Stimulated activated CD8-positive, alpha-beta memory T cell treated with anti-CD3 and anti-CD28 coated beads, Interleukin-4, amount 100 ng/mL, for 24 hours (primary cell): ENCODE measurements at regions not wholly inside any gene's neighbourhood (a gene's known extent, or its start where the extent isn't known, plus 50 kb on each side); places are given as distances from the start of the nearest gene placed in this dataset.

Source experiments
- DNase-seq: peaks from one replicate; pipeline ENCODE4 v3.0.0-alpha.2; 2020; ENCODE audit warnings: low read depth

DNA sequence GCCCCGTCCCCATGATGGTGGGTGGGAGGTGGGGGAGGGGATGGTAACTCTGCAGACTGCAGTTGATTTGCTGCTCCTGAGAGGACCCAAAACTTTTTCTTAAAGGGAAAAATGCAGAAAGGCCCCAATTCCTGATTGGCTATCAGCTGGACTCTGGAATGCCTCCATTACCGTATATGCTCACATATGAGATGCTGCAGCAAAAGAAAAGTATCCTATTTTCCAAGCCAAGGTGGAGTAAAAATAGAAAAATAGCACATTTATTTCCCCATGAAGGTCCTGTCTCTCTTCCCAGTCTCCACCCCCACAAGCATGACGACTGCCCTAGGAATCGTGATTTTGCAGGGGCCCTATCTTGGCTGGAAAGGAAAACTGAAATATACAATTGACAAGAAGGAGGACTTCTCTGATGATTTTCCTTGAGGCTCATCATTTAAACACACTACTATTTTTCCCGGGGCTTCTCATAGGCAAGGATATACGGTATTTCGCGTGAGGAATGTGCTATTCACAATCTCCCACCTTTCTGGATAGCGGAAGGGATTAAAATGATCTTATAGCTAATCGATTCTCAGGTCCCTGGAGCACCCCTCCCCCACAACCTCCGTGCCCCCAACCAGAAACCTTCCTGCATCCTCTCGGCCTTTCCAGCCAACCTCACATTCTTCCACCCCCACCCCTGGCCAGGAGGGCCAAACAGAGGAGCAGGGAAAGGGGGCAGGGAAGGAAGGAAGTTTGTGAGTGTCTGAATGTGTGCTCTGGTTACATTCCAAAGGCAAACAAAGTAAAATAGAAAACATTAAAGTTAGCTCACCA lies 138.9 kb upstream of the CCND2 start:
- no peak for DNase-seq

DNA sequence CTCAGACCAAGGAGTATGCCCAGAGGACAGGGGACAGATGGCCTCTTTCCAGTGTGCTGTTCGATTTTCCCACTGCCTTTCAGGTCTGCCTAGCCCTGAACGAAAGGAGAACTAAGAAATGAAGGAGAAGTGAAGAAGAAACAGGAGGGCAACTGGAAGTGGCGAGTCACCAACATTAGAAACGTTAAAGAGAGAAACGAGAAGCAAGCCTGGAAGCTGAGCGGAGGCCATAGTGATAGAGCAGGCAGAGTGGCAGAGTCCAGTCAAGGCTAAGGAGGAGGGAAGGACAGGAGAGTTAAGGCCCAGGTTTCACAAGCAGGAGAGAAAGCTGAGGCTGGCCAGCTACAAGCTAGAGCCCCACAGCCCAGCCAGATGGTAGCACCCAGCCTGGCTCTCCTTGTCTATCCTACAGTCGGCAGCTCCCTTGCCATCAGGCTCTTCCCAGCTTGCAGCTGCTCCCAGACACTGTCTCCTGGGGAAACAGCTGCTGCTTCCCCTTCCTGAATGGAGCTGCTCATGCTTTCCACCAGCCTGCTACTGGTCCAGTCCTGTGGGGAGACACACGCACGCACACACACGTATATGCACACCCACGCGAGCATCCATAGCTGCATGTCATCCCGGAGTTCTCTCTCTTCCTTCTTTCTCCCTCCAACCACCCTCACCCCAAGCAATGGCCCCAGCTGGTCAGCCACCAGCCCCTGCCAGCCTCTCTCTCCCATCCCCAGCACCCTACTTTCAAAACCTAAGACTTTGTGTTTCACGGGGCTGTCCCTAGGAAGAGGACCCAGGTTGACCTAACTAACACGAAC lies 139.7 kb upstream of the CCND2 start:
- DNase-seq, result no peak

DNA sequence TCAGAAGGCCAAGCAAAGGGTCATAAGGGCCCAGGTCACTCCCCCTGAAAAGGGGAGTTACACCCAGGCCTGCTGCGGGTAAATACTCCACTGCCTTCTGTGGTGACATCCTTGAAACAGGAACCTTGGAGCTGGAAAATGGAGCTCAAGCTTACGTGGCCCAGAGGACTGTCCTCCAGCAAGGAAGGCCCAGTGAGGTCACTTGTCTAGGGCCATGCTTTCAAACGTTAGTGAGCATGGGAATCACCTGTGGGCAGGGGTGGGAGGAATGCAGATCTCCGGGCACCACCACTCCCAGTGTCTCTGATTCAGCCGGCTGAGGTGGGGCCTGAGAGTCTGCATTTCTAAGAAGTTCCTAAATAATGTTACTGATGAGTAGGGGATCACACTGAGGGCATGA lies 140.5 kb upstream of the CCND2 start:
- DNase-seq, result no peak

DNA sequence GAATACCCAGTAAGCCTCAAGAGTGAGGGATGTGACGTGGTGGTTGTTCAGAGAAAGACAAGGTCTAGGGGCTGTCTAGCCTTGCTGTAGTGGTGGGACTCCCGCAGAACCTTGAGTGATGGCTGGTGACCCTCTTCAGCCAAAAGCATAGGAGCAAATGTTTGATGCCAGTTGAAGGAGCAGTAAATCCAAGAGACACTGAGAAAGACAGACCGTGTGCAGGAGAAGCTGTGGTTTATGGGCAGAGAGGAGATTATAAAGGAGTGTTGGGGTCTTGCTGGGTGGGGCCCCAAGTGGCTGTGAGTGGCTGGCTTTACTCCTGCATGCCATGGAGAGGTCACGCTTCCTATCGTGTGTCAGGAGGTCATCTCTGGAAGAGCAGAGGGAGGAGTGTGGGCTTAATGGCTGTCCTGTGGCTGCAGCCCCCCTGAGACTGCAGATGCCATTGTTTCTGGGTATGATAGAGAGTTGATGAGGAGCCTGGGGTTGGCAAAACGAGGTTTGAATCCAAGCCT lies 152.0 kb upstream of the CCND2 start:
- DNase-seq, result no peak

DNA sequence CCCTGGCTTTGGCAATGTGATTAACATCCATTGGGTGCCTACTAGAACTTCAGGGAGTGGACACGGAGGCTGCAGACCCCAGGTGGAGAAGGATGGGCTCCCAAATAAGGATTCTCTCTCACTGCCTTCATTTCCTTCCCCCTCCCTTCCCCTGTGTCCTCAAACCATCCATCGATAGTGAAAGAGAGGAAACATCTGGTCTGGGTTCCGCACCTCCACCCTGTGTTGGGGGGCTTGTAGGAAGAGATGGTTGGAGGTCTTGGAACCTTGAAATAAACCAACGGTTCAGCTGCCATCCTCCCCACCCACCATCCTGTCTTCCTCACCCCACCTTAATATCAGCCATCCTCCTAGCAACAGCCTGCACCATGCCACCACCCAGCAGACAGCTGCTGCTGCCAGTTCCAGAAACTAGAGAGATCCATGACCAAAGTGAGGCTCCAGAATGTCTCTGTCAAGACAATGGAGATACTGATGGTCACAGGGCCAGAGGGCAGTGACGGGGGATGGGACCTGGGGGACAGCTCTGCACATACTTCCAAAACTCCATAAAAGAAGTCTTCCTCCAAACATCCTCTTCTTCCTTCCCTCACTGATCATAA lies 153.1 kb upstream of the CCND2 start:
- no peak for DNase-seq

DNA sequence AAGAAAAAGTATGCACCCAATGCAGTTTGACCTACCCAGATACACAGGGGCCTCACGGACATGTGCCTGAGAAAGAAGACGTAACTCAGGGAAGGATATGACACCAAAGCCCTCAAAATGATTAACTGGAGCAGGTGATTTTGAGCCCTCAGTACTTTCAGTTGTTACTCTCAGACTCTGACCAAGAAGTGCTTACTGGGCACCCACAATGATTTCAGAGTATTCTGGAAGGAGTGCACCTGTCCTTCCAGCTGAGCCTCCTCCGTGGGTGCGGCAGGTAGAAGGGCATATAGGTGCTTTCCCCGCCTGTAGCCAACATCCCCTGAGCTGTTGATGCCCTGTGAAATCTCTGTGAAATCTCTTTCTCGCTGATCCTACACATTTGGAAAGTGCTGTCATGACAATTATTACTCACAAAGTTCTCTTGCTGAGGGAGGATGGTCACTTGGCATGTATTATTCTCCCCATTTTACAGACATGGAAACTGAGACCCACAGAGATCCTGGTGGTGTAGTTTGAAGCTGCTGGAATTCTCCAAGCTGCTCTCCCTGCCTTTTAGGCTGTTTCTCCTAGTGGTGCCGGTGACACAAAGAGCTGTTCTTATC lies 154.3 kb upstream of the CCND2 start:
- no peak for DNase-seq

DNA sequence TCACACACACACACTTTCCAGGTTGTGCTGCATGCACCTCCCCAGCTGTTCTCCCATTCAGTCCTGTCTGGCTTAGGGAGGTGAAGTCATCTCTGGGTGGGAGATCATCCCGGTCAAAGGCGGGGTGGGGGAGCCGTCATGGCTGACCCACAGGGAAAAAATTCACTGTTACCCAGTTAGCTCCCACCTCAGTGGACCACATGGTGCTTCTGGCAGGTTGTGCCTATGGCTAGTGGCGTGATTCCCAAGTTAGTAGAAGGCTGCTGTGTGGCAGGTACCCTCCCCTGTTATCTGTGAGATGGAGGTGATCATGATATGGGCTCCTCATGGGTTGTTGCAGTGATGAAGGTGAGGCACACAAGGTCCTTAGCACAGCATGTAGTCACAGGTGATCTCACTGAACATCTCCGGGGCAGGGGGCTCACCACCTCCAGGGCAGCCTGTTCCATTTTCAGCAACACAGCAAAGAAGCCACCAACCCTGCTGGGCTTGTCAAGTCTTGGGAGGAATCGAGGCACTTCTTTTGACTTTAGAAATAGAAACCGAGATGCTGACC lies 154.9 kb upstream of the CCND2 start:
- no peak for DNase-seq

DNA sequence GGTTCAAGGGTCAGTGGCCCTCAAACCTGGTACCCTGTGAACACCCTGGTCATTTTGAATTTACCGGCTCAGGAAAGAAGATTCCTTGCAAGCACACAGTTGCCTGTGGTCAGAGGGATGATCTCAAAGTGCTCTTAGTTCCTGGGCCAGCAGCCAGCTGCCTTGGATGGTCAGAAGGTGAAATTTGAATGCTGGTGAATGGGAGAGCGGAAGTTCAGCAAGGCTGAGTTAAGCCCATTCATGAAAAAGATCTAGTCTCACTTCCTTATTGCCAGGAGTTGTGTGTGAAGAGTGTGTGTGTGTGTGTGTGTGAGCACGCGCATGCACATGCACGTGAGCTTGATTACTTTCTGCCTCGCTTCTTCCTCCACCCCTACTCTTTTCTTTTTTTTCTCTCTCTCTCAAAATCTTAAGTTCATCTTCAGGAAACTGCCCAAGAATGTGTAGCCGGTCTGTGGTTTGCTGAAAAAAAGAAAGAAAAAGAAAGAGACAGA lies 155.5 kb upstream of the CCND2 start:
- no peak for DNase-seq

DNA sequence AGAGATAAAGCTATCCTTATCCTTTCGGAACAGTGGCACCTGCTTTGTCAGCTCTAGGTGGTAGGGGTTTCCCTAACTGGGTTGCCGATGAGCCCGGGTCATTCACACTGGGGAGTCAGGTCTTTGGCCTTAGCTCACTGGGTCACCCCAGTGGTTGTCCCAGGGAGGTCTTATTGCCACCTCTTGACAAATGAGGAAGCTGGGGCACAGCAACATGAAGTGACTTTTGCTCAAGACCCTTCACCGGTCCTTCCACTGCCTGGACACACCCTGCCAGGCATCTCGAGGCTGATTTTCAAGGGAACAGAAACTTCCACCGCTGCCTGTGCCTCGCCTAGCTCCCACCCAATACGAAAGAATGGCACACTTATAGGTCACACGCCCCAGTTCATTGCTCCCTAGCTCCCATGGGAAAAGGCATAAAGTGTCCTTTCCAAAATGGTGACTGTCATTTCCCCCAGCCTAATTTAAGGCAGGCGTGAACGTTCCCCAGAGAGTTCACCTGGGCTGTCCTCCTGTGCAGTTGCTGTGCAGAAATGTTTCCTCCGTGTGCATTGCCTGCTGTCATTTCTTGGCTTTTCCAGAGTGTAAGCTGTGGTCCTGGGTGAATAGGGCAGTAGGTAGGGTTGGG lies 156.1 kb upstream of the CCND2 start:
- no peak for DNase-seq

DNA sequence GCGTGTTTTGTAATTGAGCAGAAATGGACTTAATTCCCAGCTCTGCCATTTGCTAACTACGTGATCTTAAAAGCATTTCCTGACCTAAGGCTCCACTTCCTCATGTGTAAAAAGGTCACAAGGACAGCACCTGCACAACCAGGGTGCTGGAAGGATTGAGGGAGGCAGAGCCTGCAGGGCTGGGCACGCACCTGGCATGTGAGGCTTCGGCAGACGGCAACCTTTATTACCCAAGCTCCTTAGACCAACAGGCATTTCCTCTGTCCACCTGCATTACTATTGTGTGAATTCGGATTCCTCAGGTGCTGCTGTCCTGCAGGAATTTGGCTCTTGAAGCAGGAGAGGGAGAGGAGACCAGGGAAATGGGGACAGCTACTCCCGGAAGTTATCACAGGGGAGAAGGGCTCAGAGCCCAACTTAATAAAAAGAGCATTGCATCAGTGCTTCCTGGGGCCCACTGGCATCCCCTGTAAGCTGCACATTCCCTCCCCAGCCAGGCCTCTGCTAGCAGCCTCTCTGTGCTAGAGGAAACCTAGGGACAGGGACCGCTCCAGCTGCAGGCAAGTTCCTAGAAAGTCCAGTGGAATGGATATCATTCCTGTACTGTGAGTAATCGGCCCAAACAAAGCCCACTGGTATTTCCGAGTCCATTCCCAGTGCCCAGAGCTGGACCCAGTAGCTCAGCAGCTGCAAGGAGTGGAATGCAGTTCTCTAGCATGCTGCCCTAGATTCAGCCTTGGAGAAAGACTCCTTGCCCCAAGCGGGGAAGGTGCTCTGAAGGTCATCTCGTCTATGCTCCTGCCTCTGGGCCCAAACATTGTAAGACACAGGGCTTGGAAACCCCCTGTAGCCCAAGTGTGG lies 157.1 kb upstream of the CCND2 start:
- DNase-seq, result no peak

DNA sequence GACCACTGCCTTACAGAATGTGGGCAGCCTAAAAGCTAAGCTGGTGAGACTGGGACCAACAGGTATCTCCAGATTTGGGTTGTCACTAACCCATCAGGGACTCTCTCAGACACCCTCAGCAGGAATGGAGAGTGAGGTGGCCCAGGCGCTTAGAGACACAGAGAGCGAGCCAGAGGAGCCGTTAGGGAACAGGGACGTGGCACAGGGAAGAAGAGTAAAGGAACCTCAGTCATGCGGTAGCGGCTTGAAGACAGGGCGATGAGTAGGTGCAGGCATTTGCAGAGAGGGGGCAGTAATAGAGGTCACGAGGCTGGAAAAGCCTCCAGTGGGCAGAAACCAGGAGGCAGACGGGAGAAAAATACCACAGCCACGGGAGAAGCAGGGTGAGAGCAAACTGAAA lies 158.0 kb upstream of the CCND2 start:
- DNase-seq, result no peak

DNA sequence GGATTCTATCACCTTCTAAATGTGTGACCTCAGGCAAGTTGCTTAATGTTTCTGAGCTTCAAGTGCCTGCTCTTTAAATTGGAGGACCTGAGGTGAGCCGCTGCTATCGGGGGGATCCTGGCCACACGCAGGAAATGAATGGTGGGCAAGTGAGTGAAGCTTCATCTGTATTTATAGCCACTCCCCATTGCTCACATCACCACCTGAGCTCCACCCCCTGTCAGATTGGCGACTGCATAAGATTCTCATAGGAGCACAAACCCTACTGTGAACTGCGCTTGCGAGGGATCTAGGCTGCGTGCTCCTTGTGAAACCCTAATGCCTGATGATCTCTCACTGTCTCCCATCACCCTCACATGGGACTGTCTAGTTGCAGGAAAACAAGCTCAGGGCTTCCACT lies 158.6 kb upstream of the CCND2 start:
- DNase-seq, result no peak

DNA sequence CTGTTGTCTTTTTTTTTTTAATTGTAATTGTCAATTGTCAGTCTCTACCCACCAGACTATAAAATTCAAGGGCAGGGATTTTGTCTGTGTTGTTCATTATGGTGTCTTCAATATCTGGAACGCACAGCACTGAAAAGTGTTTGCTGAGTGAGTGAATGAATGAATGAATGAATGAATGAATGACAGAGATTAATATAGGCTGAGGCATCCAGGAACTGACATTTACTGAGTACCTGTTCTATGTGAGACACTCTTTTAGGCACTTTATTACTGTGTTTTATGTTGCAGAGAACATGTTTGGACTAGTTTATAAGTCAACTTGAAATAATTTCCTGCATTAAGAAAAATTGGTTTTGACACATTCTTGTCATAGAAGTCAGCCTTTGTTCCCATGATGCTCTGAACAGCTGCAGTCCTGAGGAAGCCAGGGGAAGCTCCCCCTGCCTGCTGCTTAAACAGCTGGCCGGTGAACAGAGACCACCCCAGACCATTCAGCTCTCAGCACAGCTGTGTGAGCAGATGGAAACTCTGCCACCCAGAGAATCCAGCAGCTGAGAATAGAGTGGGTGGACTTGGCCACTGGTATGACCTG lies 160.7 kb upstream of the CCND2 start:
- no peak for DNase-seq

DNA sequence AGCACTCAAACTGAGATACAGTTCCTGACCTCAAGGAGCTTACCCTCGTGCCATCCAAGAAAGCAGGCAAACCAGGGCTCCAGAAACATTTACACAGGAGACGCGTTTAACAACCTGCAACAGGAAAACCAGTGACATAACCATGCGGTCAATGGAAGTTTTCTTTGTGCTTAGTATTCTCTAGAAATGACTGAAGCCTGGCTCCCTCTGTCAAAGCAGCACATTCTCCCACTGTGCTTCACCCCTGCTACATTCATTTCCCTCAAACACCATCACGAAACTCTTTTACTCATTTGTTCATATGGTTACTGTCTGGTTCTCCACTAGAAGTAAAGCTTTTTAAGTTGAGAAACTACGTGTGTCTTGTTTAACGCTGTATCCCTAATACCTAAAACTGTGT lies 161.3 kb upstream of the CCND2 start:
- no peak for DNase-seq

DNA sequence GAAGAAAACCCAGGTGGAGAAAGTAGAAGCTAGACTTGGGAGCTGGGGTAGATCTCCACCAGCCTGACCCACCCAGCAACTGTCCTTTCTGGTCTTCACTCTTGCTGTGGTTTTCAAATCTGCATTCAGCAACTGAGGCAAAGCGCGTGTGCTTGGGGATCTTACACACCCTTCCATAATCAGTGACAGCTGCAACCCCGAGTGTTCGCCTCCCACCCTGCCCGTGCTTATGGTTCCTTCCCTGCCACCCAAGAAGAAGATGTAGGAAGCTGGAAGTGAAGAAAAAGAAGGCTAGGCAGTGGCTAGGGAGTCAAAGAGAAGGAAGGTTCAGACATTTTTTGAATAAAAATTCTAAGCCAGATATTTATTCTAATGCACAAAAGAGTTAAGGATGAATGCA lies 162.6 kb upstream of the CCND2 start:
- DNase-seq, result no peak

DNA sequence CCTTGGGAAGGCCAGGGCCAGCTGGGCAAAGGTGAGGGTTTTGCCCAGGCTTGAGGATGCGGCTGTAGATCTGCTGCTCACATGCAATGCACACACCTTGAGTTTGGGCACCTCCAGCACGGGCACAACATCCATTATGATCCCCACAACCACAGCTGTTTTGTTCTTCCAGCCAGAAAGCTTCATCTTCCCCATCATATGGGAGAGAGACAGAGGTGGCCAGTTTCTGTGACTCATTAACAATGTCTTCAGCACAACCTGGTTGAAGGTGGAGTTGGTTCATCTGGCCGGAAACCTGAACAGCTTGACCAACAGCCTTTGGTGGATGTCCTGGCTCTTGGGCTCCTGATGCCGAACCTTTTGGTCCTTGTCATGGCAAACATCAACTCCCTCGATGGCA lies 163.7 kb upstream of the CCND2 start:
- DNase-seq, result no peak

DNA sequence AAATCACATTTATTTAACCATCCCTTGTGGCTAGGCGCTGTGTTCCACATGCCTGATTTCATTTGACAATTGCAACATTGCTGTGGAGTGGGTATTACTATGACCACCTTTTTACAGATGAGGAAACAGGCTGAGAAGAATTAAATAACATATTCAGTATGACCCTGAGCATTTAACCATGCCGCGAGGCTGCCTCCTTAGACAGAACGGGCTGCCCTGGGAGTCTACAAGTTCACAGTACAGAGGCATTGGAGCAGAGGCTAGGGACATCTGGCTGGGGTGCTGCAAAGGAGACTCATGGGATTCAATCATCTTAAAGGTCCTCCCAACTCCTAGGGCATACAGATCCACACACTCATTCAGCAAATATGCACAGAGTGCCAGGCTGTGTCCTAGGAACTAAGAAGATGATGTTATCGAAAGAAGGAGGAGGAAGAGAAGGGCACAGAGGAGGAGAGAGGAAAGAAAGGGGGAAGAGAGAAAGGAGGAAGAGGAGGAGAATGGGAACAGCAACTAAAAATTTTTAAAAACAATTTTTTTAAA lies 164.7 kb upstream of the CCND2 start:
- DNase-seq, result no peak

DNA sequence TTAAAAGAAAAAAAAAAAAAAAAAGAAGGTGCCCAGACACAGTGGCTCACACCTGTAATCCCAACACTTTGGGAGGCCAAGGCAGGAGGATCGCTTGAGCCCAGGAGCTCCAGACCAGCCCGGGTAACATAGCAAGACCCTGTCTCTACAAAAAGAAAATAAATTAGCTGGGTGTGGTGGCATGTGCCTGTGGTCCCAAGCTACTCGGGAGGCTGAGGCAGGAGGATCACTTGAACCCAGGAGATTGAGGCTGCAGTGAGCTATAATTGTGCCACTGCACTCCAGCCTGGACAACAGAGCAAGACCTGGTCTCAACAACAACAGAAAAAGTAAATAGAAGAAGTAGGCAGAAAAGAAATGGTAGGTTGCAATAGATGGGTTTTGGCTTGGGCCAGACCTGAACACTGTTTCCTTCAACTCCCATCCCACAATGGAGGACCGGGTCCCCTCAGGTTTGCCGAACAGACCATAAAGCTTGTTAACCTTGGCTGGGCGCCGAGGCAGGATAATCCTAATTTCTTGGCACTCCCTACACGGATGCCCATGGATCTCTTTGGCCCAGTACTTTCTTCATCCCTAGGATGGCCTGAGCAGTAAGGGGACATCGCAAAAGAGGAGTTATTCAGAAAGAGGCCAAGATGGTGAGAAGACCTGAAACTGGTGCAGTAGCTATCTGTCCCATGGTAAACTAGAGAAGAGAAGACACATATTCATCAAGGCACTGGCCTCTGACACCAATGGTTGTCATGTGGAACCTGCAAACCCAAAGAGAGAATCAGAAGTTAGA lies 165.5 kb upstream of the CCND2 start:
- DNase-seq, result no peak

DNA sequence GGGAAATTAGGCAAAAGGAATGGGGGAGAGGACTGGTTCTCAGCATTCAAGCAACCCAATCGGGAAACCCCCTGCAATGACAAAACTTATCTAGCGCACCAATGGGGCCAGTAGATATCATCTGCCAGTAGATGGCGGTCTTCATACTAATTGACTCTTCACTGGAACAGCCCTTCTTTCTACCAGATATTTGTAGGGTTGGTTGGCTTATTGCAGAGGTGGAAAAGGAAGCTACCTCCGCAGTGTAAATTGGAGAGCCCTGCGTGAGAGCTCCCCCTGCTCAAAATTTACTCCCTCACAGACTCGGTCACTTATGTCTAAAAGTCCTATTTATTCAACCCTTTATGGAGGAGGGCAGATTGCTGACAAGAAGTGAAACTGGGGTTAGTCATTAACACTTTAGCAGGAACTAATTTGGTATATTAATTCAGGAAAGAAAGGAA lies 166.1 kb upstream of the CCND2 start:
- DNase-seq, result peak; percentile 37
